MM.1S (cell line): ENCODE measurements at regions not wholly inside any gene's neighbourhood (a gene's known extent, or its start where the extent isn't known, plus 50 kb on each side); places are given as distances from the start of the nearest gene placed in this dataset.

ENCODE experiments used
- DNase-seq: peaks from one replicate; pipeline ENCODE4 v3.0.0-alpha.2; 2015
- H2AFZ ChIP-seq: fragments of 300-600 bp; sonication (generic); 2 replicates; pipeline ENCODE4 v1.6.0; 2016; ENCODE audit warnings: antibody characterized with exemption, low read length
- H3F3A ChIP-seq: fragments of 300-600 bp; sonication (generic); 2 replicates; pipeline ENCODE4 v1.6.1; 2016; ENCODE audit warnings: mild to moderate bottlenecking, antibody characterized with exemption, low read length, moderate library complexity, mixed read lengths; ENCODE audit not compliant: insufficient read depth
- H3K27ac ChIP-seq: fragments of 300-600 bp; sonication (generic); 2 replicates; pipeline ENCODE4 v1.5.1; 2016; ENCODE audit warnings: mild to moderate bottlenecking, low read length
- H3K27me3 ChIP-seq: fragments of 300-600 bp; sonication (generic); replicated peaks from 2 replicates; pipeline ENCODE4 v1.6.0; 2016; ENCODE audit warnings: low read length; ENCODE audit not compliant: insufficient read depth
- H3K36me3 ChIP-seq: fragments of 300-600 bp; sonication (generic); replicated peaks from 2 replicates; pipeline ENCODE4 v1.6.1; 2016; ENCODE audit warnings: mild to moderate bottlenecking, low read length, mixed read lengths; ENCODE audit not compliant: insufficient read depth
- H3K4me1 ChIP-seq: fragments of 300-600 bp; sonication (generic); 2 replicates; pipeline ENCODE4 v1.6.1; 2016; ENCODE audit warnings: low read length, mixed read lengths
- H3K4me2 ChIP-seq: fragments of 300-600 bp; sonication (generic); 2 replicates; pipeline ENCODE4 v1.6.0; 2016; ENCODE audit warnings: low read depth, low read length
- H3K4me3 ChIP-seq: fragments of 300-600 bp; sonication (generic); 2 replicates; pipeline ENCODE4 v1.5.1; 2016; ENCODE audit warnings: low read length, mixed read lengths
- H3K79me2 ChIP-seq: fragments of 300-600 bp; sonication (generic); 2 replicates; pipeline ENCODE4 v1.6.1; 2016; ENCODE audit warnings: mixed run types, low read length, mixed read lengths
- H3K9ac ChIP-seq: fragments of 300-600 bp; sonication (generic); 2 replicates; pipeline ENCODE4 v1.6.1; 2016; ENCODE audit warnings: low read length, mixed read lengths
- H3K9me2 ChIP-seq: fragments of 300-600 bp; sonication (generic); replicated peaks from 2 replicates; pipeline ENCODE4 v1.6.1; 2016; ENCODE audit warnings: mild to moderate bottlenecking, low read length, mixed read lengths; ENCODE audit not compliant: insufficient read depth
- H3K9me3 ChIP-seq: fragments of 300-600 bp; sonication (generic); replicated peaks from 2 replicates; pipeline ENCODE4 v1.6.1; 2016; ENCODE audit warnings: mild to moderate bottlenecking, low read length, mixed read lengths; ENCODE audit not compliant: insufficient read depth
- H4K20me1 ChIP-seq: fragments of 300-600 bp; sonication (generic); 2 replicates; pipeline ENCODE4 v1.6.1; 2016; ENCODE audit warnings: mild to moderate bottlenecking, low read length, moderate library complexity, mixed read lengths; ENCODE audit not compliant: insufficient read depth
- EZH2 ChIP-seq: fragments of 300-600 bp; sonication (generic); optimal IDR thresholded peaks from 2 replicates; pipeline ENCODE3; 2017; ENCODE audit warnings: low read depth, mild to moderate bottlenecking, antibody characterized with exemption, low read length, mixed read lengths
- EZH2phosphoT487 ChIP-seq: fragments of 300-600 bp; sonication (generic); IDR thresholded peaks from 2 replicates; pipeline ENCODE4 v1.6.1; 2018; ENCODE audit warnings: antibody characterized with exemption, low read length
- TF ChIP-seq, protein P1 (sequence below): fragments of 300-600 bp; sonication (generic); IDR thresholded peaks from 2 replicates; pipeline ENCODE4 v1.5.1; 2016; ENCODE audit warnings: antibody characterized with exemption, low read length, mixed read lengths

DNA sequence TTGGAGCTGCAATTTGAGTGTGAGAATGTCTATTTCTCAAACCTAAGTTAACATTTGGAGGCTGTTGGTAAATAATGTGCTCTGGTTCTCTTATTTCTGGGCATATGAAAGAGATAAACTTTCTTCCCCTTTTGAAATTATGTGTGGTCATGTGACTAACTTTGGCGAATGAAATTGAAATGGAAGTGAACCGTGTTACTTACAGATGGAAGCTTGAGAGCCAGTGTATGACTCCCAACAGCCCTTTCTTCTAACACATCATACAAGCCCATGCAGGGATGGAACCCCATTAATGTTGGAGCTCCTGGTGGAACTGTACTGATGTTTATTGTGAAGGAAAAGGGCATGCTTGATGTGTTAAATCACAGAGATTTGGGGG is 725.8 kb downstream of the TSN start:
- Histone ChIP-seq H4K20me1 (no peaks in the 10 kb centered on the region), H3K4me3 (no peak overlapping the region), H3K9ac (no peak overlapping the region), H3K9me3 (no peaks in the 10 kb centered on the region), H3K4me2 (no peak overlapping the region), H3K27ac (no peak overlapping the region), H3K27me3 (no peaks in the 10 kb centered on the region), H3K9me2 (no peaks in the 10 kb centered on the region), H3K36me3 (no peaks in the 10 kb centered on the region), H2AFZ (no peak overlapping the region), H3K4me1 (no peaks in the 10 kb centered on the region), H3F3A (no peaks in the 10 kb centered on the region), H3K79me2 (no peaks in the 10 kb centered on the region)
- TF ChIP-seq EZH2 = no peak
- no peak for TF ChIP-seq EZH2phosphoT487
- TF ChIP-seq, protein P1, sequence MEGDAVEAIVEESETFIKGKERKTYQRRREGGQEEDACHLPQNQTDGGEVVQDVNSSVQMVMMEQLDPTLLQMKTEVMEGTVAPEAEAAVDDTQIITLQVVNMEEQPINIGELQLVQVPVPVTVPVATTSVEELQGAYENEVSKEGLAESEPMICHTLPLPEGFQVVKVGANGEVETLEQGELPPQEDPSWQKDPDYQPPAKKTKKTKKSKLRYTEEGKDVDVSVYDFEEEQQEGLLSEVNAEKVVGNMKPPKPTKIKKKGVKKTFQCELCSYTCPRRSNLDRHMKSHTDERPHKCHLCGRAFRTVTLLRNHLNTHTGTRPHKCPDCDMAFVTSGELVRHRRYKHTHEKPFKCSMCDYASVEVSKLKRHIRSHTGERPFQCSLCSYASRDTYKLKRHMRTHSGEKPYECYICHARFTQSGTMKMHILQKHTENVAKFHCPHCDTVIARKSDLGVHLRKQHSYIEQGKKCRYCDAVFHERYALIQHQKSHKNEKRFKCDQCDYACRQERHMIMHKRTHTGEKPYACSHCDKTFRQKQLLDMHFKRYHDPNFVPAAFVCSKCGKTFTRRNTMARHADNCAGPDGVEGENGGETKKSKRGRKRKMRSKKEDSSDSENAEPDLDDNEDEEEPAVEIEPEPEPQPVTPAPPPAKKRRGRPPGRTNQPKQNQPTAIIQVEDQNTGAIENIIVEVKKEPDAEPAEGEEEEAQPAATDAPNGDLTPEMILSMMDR = no peak
- no peak for DNase-seq

DNA sequence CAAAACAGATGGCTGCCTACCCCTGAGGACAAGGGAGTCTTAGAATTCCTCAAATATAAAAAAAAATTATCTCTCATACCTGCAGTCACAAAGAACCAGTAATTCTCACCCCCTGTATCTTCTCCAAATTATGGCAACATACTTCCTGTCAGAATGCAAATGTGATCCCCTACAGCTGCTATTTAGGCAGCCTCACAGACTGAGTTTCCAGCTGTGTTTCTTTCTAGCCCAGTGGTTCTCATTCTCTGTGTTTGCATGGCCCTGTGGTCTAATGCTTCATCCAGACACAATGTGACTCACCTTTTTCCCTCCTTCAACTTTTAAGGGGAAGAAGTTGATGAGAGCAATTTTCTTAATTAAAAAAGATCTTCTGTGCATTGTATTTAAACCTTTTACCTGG is 726.3 kb downstream of the TSN start:
- no peak overlapping the region for H3K4me2 ChIP-seq

DNA sequence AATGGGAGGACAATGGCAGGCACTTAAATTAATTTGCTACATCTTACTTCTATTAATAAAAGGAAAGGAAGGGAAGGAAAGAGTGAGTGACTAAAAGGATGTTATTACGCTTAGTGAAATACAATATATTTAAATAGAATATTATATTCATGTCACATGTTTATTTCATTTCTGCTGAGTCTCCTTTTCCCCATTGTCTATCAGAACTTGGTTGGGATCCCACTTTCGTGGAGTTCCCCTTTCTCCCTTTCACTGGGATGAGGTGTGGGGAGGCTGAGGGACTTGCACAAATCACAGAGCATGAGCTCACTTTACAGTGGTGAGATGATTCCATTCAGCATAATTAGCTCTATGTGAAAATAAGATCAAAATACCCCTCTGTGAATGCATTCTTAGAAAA is 730.6 kb downstream of the TSN start:
- Histone ChIP-seq H4K20me1 (no peaks in the 10 kb centered on the region), H3K4me3 (no peak overlapping the region), H3K27me3 (no peaks in the 10 kb centered on the region), H3K9me2 (no peaks in the 10 kb centered on the region), H2AFZ (no peak overlapping the region), H3K27ac (no peak overlapping the region), H3K9me3 (no peaks in the 10 kb centered on the region), H3K4me2 (no peak overlapping the region), H3F3A (no peaks in the 10 kb centered on the region), H3K4me1 (no peaks in the 10 kb centered on the region), H3K9ac (no peak overlapping the region), H3K79me2 (no peaks in the 10 kb centered on the region), H3K36me3 (no peaks in the 10 kb centered on the region)
- TF ChIP-seq EZH2 (no peak), EZH2phosphoT487 (no peak)
- TF ChIP-seq, protein P1 = no peak
- DNase-seq = no peak

More for the DNA sequence above, 726.3 kb downstream of the TSN start:
- Histone ChIP-seq H3K9ac (no peak overlapping the region), H3K27me3 (no peaks in the 10 kb centered on the region), H3K4me3 (no peak overlapping the region), H3F3A (no peaks in the 10 kb centered on the region), H3K9me2 (no peaks in the 10 kb centered on the region), H3K79me2 (no peaks in the 10 kb centered on the region), H3K9me3 (no peaks in the 10 kb centered on the region), H3K4me1 (no peaks in the 10 kb centered on the region), H4K20me1 (no peaks in the 10 kb centered on the region), H3K27ac (no peak overlapping the region), H2AFZ (no peak overlapping the region), H3K36me3 (no peaks in the 10 kb centered on the region)
- TF ChIP-seq, protein P1 = no peak
- no peak for DNase-seq
